Mesothelial cell of epicardium (in vitro differentiated cells): ENCODE measurements at regions not wholly inside any gene's neighbourhood (a gene's known extent, or its start where the extent isn't known, plus 50 kb on each side); places are given as distances from the start of the nearest gene placed in this dataset.

Source experiments
- DNase-seq, 2 experiments: peaks; one replicate each; pipeline ENCODE4 v3.0.0; 2021; ENCODE audit warnings: low spot score in 2 of 2; ENCODE audit not compliant: unreplicated experiment in 2 of 2
- H3K27ac Mint-ChIP-seq: 2 replicates; pipeline ENCODE4 v1.8.0; 2021; ENCODE audit warnings: mixed read lengths
- H3K27me3 Mint-ChIP-seq: 2 replicates; pipeline ENCODE4 v1.8.0; 2021; ENCODE audit warnings: low read depth, mixed read lengths
- H3K36me3 Mint-ChIP-seq: 2 replicates; pipeline ENCODE4 v1.8.0; 2021; ENCODE audit warnings: mixed read lengths
- H3K4me1 Mint-ChIP-seq: 2 replicates; pipeline ENCODE4 v1.8.0; 2021; ENCODE audit warnings: mixed read lengths
- H3K4me3 Mint-ChIP-seq: 2 replicates; pipeline ENCODE4 v1.8.0; 2021; ENCODE audit warnings: mild to moderate bottlenecking, moderate library complexity, mixed read lengths
- H3K9me3 Mint-ChIP-seq: 2 replicates; pipeline ENCODE4 v1.8.0; 2021; ENCODE audit warnings: mixed read lengths
- TF ChIP-seq, protein P1 (sequence below): fragments of 200-600 bp; sonication (generic); IDR thresholded peaks from one replicate; pipeline ENCODE4 v1.5.0; 2021; ENCODE audit warnings: antibody characterized with exemption; ENCODE audit not compliant: unreplicated experiment

DNA sequence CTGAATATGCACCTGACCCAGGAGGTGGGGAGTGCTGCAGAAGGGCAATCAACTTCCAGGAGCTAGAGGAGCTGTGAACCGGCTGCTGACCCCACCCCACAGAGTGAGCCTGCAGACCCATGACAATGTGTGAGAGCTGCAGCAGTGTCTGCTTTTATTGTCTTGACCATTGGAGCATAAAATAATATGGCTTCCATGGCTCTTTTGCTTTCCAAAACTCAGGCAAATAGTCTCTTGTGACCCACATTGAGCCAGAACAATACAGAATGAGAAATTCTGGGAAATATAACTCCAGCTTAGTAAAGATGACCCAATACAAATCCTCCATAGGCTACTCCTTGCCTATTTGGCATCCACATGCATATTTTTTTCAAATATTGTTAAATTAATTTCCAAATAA lies 309.6 kb downstream of the PYDC2 start:
- peaks cover 27% of the 10 kb centered on the region for H3K9me3 Mint-ChIP-seq
- H3K36me3 Mint-ChIP-seq, result no peaks in the 10 kb centered on the region
- H3K27me3 Mint-ChIP-seq, result no peaks in the 10 kb centered on the region
- H3K4me1 Mint-ChIP-seq, result no peaks in the 10 kb centered on the region
- DNase-seq, result no peak
- H3K27ac Mint-ChIP-seq, result no peak overlapping the region
- no peak overlapping the region for H3K4me3 Mint-ChIP-seq
- TF ChIP-seq, protein P1, sequence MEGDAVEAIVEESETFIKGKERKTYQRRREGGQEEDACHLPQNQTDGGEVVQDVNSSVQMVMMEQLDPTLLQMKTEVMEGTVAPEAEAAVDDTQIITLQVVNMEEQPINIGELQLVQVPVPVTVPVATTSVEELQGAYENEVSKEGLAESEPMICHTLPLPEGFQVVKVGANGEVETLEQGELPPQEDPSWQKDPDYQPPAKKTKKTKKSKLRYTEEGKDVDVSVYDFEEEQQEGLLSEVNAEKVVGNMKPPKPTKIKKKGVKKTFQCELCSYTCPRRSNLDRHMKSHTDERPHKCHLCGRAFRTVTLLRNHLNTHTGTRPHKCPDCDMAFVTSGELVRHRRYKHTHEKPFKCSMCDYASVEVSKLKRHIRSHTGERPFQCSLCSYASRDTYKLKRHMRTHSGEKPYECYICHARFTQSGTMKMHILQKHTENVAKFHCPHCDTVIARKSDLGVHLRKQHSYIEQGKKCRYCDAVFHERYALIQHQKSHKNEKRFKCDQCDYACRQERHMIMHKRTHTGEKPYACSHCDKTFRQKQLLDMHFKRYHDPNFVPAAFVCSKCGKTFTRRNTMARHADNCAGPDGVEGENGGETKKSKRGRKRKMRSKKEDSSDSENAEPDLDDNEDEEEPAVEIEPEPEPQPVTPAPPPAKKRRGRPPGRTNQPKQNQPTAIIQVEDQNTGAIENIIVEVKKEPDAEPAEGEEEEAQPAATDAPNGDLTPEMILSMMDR, result no peak

DNA sequence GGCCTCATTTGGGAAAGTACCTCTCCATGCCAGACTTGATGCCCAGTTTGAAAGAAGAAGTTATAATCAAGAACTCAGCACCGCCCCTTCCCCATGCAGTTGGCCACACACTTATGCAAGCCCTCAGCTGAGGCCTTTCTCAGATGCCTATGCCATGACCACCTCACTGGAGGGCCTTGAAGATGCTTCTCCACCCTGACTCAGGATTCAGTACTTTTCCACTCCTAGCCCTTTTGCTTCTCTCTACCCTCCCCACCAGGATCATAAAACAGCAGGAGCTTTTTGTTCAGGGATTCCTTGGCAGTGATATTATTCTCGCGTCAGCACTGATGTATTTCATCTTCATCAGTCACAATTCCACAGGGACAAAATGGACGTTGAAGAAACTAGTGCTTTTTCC lies 313.5 kb downstream of the PYDC2 start:
- Mint-ChIP-seq H3K4me1 (no peaks in the 10 kb centered on the region), H3K4me3 (no peak overlapping the region), H3K36me3 (no peaks in the 10 kb centered on the region), H3K27me3 (no peaks in the 10 kb centered on the region), H3K27ac (no peak overlapping the region), H3K9me3 (peaks cover 16% of the 10 kb centered on the region)
- TF ChIP-seq, protein P1, result no peak
- no peak for DNase-seq

DNA sequence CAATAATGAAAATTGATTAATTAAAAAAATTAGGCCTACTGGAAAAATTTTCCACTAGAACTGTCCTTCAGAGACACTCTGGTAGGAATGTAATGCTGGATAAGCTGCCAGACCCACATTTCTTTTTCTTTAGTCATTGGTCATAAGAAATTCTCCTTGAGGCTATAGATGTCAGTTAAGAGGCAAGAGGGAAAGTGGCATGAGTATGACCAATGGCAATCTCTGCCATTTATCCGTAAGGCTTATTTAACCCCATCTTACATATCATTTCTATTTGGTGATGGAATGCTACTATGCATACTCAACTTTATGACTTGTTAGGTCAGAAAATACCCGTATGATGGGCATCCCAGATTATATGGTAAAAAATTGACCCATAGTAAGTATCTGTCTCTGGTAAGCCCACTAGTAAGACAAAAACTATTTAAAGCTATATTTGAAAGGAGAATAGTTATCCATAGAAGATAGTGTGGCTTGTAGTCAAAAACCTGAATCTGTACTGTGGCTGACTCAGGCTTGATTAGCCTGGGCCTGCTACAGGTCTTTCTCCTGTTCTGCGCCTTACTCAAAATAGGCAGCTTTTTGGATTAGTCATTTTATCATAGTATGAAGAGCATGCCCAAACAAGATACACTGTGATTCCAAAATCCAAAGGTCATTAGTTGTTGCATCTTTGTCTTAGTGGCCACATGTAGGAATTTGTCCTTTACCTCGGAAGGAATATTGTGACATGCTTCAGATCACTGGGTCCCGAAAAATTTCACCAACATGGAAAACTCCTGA lies 314.7 kb downstream of the PYDC2 start:
- Mint-ChIP-seq H3K9me3 (peaks cover 16% of the 10 kb centered on the region), H3K36me3 (no peaks in the 10 kb centered on the region), H3K27me3 (no peaks in the 10 kb centered on the region), H3K4me1 (no peaks in the 10 kb centered on the region), H3K27ac (no peak overlapping the region), H3K4me3 (no peak overlapping the region)
- TF ChIP-seq, protein P1, result no peak
- DNase-seq, result no peak

DNA sequence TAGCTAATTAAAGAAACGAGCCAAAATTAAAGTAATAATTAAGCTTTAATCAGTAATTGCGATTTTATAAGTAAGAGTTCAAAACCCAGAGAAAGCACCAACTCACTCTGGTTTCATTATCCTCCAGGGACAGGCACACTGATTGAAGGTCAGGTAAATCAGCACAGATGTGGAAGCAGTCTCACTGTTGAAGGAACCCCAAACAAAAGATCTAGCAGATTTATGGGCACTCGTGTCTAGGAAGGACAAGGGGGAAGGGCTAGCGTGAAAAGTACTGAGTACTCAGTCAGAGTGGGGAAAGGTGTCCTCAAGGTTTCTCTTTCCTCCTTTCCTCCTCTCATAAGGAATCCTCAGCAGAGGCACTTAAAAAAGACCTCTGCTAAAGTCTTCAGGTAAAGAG lies 320.1 kb downstream of the PYDC2 start:
- no peak overlapping the region for H3K27ac Mint-ChIP-seq
- no peaks in the 10 kb centered on the region for H3K27me3 Mint-ChIP-seq
- no peak overlapping the region for H3K4me3 Mint-ChIP-seq
- no peaks in the 10 kb centered on the region for H3K36me3 Mint-ChIP-seq
- peaks cover 23% of the 10 kb centered on the region for H3K9me3 Mint-ChIP-seq
- DNase-seq, result no peak
- H3K4me1 Mint-ChIP-seq, result no peaks in the 10 kb centered on the region
- TF ChIP-seq, protein P1, result no peak

DNA sequence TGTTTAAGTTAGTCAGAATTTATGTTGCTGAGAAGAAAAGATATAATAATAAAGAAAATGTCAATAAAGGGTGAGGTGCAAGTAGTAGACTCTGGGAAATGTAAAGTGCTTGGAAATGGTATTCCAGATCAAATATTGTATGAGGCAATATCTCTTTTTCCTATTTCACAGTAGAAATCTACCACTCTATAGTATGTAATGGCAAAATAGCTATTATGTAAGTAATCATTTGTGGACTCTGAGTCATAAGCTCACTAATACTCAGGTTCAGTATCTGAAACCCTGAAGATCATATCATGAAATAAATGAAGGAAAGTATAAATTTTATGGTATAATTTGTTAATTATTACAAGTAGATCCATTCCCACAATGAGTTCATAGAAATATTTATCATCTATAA lies 322.1 kb downstream of the PYDC2 start:
- Mint-ChIP-seq H3K4me3 (no peak overlapping the region), H3K27me3 (no peaks in the 10 kb centered on the region), H3K9me3 (peaks cover 17% of the 10 kb centered on the region), H3K27ac (no peak overlapping the region), H3K4me1 (no peaks in the 10 kb centered on the region), H3K36me3 (no peaks in the 10 kb centered on the region)
- TF ChIP-seq, protein P1, result no peak
- no peak for DNase-seq

DNA sequence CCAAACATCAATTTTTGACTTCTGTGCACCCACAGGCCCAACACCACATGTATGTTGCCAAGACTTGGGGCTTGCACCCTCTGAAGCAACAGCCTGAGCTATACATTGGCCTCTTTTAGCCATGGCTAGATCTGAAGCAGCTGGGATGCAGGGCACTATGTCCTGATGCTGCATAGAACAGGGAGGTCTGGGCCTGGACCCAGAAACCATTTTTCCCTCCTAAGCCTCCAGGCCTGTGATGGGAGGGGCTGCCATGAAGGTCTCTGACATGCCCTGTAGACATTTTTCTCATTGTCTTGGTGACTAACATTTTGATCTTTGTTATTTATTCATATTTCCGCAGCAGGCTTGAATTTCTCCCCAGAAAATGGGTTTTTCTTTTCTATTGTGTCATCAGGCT lies 330.0 kb downstream of the PYDC2 start:
- Mint-ChIP-seq H3K27ac (no peak overlapping the region), H3K9me3 (peaks cover 47% of the 10 kb centered on the region), H3K4me3 (no peak overlapping the region), H3K27me3 (no peaks in the 10 kb centered on the region), H3K4me1 (no peaks in the 10 kb centered on the region), H3K36me3 (no peaks in the 10 kb centered on the region)
- no peak for DNase-seq
- TF ChIP-seq, protein P1, result no peak
